Cerebellar cortex (tissue), 1 donor: ENCODE measurements at regions not wholly inside any gene's neighbourhood (a gene's known extent, or its start where the extent isn't known, plus 50 kb on each side); places are given as distances from the start of the nearest gene placed in this dataset.
"Not testable (repeated sequence)": the region's sequence is repeated elsewhere in the genome, so short reads cannot be mapped to it uniquely, and the experiment has no call there.

Source experiments
- DNase-seq: peaks from one replicate; pipeline ENCODE4 v3.0.0-alpha.2; 2015; ENCODE audit warnings: low spot score

- not testable (repeated sequence) for DNase-seq
These were observed 742.7 kb upstream of the NRXN1 start for GRCh38 chr2:51774606-51775005.

DNA sequence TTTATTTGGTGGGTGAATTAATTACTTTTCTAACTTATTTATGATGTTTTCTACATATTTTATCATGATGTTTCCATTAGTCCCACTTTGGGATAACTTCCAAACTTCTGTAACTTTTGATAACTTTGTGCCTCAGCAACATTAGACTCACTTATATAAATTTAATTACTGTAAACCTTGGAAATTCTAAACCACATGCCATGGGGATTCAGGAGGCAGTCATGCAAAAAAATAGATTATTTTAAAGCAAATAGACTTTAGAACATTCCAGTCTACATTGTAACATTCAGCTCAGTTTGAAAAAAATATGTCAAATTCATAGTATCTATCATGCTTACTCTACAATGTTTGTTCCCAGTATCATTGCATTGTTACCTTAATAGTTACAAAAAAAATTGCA lies 728.5 kb upstream of the NRXN1 start:
- DNase-seq = no peak

- DNase-seq = no peak
These were observed 726.1 kb upstream of the NRXN1 start for GRCh38 chr2:51758081-51758480.

DNA sequence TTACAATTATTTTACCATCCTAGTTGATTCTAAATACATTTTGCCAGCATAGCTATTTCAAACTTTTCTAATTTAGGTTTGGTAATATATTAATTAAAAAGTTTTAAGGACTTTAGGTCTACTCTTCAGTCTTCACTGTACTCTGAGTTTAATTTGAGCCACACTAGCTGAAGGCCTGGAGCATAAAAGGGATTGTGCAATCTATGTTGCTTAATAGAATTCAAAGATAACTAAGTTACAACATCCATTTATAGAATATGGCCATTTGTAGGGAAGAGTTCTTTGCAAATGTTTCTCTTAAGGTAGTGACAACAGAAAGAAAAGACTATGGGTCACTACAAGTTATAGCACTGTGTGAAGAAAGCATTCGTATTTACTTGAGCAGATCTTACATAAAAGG lies 702.2 kb upstream of the NRXN1 start:
- no peak for DNase-seq

GRCh38 chr2:51723691-51724090 lies 691.8 kb upstream of the NRXN1 start:
- no peak for DNase-seq

DNA sequence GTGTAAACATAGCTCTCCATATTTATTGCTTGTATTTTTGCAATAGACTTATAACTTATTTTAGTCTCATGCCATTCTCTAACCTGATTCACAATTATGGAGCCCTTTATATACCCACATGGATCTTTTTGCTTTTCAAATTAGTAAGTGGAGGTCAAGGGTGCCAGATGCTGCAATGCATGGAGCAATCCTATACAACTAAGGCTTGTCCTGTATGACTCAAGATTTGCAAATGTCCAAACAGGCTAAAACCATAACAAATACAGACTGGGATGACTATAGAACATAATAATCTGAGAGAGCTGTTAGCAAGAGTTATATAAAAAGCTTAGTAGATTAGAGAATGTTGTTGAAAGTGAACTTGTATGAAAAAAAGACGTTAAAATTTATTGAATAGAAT lies 690.4 kb upstream of the NRXN1 start:
- no peak for DNase-seq

- DNase-seq = no peak
These were observed 688.9 kb upstream of the NRXN1 start for GRCh38 chr2:51720826-51721225.

- DNase-seq = no peak
These were observed 686.9 kb upstream of the NRXN1 start for GRCh38 chr2:51718881-51719280.

- no peak for DNase-seq
These were observed 685.4 kb upstream of the NRXN1 start for GRCh38 chr2:51717312-51717711.

GRCh38 chr2:51711766-51712165 lies 679.8 kb upstream of the NRXN1 start:
- DNase-seq = no peak

- no peak for DNase-seq
These were observed 678.3 kb upstream of the NRXN1 start for GRCh38 chr2:51710222-51710621.

DNA sequence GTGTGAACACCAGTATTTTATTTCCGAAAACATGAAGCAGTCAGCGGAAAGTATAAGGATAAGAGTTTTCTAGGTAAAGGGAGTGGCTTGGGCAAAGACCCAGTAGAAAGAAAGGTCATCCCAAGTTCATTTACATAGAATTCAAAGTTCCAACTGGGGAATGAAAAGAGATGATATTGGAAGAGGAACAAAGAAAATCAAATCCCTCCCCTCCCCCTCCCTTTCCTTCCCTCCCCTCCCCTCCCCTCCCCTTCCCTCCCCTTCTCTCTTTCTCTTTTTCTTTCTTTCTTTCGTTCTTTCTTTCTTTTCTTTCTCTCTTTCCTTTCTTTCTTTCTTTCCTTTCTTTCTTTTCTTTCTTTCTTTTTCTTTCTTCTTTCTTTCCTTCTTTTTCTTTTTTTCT lies 675.7 kb upstream of the NRXN1 start:
- no peak for DNase-seq

- DNase-seq = no peak
These were observed 674.3 kb upstream of the NRXN1 start for GRCh38 chr2:51706220-51706619.

DNA sequence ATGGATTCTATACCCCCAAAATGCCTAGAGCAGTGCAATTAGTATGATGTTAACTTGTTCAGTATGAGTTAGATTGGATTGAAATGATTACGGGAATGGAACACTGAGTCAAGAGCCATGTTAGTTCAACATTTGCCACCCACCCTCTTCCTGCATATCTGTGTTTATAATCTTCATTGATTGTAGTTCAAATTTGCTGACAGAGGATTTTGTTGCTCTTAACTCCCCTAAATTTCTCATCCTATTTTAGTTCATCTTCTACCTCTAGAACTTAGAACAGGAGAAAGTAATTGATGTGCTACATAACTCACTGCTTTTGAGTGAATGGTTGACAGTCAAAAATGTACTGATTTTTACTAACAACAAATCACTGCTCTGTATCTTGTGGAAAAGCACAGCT lies 673.5 kb upstream of the NRXN1 start:
- DNase-seq = no peak

DNA sequence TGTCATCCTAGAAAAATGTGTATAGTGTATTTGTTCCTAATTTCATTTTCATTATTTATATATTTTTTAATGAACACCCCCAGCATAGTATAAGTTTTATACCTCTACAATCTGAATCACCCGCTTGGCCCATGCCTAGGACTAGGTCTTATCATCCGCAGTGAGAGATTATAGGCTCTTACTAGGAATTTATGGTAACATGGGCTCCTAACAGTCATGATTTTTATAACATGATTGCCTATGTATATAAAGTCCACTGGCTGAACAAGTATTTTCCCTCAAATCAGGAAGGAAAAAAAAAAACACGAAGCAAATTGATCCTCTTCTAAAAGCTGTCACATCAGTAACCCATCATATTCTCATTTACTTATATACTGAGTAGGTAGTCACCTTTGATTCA lies 666.1 kb upstream of the NRXN1 start:
- DNase-seq = no peak

GRCh38 chr2:51697095-51697494 lies 665.2 kb upstream of the NRXN1 start:
- no peak for DNase-seq

GRCh38 chr2:51695531-51695930 lies 663.6 kb upstream of the NRXN1 start:
- no peak for DNase-seq

GRCh38 chr2:51693640-51694039 lies 661.7 kb upstream of the NRXN1 start:
- DNase-seq = no peak

DNA sequence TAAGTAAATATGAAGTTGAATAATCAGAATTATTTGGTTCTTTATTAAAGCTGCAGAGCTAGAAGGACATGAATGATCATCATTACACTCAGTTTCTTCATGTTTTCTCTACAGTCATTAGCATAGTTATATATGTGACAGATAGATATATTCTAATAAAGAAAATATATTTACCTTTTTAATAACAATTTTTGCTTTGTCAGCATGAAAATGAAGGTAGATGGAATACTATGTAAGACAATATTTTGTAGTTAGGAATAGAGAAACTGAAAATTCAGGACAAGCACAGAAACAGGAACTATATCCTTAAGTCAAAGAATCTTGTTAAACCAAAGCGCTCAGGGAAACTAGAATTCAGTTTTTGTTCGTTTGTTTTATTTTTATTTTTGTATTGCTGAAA lies 649.9 kb upstream of the NRXN1 start:
- no peak for DNase-seq

- DNase-seq = peak; percentile 33
These were observed 641.7 kb upstream of the NRXN1 start for GRCh38 chr2:51673628-51674027.

DNA sequence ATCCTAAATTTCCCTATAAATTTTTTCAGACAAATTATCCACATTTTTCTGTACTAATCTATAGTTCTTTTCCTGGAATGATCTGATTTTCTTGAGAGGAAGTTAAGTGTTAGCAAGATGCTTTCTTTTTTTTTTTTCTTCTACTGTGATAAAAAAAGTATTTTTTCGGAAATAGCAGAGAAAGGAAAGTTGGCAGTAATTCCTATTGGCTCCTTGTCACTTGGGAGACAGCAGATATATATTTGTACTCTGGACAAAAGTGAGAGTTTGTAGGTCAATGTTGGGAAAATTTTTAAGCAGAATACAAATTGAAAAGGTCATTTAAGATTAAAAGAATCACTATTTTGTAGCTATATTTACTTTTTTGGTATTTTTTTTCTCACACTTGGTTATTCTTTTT lies 635.7 kb upstream of the NRXN1 start:
- no peak for DNase-seq

GRCh38 chr2:51662187-51662586 lies 630.3 kb upstream of the NRXN1 start:
- DNase-seq = no peak

- no peak for DNase-seq
These were observed 625.9 kb upstream of the NRXN1 start for GRCh38 chr2:51657849-51658248.

- DNase-seq = no peak
These were observed 618.8 kb upstream of the NRXN1 start for GRCh38 chr2:51650769-51651168.

DNA sequence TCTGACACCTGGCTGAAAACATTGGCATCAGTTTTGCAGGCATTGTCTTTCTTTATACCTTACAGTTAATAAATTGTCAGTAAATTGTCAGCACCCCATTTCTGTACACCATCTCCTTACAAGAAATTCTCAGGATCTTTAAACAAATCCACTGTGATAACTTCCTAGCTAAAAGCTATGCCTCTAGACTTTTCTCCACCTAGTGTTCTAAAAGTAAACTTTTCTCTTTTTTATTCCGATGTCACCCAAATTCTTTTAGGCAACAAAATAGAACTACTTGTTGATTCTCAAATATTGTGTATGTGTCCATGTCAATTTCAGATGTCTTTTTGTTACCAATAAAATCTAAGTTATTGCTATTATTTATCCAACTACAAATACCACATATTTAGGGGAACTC lies 617.4 kb upstream of the NRXN1 start:
- DNase-seq = no peak
